ENCODE measurements at regions not wholly inside any gene's neighbourhood (a gene's known extent, or its start where the extent isn't known, plus 50 kb on each side); places are given as distances from the start of the nearest gene placed in this dataset.

- Histone ChIP-seq H3K4me3 (ENCODE audit: low read length) (no peak overlapping the region), H3K4me2 (ENCODE audit: low read depth, low read length) (no peak overlapping the region), H3K9ac (ENCODE audit: low read length) (no peak overlapping the region), H3F3A (ENCODE audit: insufficient read depth, low read length) (no peaks in the 10 kb centered on the region), H3K27me3 (replicated peaks; ENCODE audit: insufficient read depth, low read length) (no peaks in the 10 kb centered on the region), H3K79me2 (ENCODE audit: low read length) (no peaks in the 10 kb centered on the region), H3K27ac (ENCODE audit: low read length) (no peak overlapping the region), H4K20me1 (ENCODE audit: insufficient read depth, low read length) (no peaks in the 10 kb centered on the region), H2AFZ (ENCODE audit: low read length) (no peak overlapping the region), H3K9me2 (replicated peaks; ENCODE audit: insufficient read depth, low read length) (no peaks in the 10 kb centered on the region), H3K9me3 (replicated peaks; ENCODE audit: insufficient read depth, low read length) (no peaks in the 10 kb centered on the region), H3K4me1 (ENCODE audit: low read length) (no peaks in the 10 kb centered on the region), H3K36me3 (replicated peaks; ENCODE audit: insufficient read depth, low read length) (no peaks in the 10 kb centered on the region)
- TF ChIP-seq CTCF (IDR thresholded peaks at IDR 0.05; ENCODE audit: low read length) (no peak), EZH2phosphoT487 (IDR thresholded peaks at IDR 0.05; ENCODE audit: low read length) (no peak), EZH2 (optimal IDR thresholded peaks at IDR 0.05; ENCODE audit: low read depth, low read length) (no peak)
- no peak for DNase-seq
Observed at GRCh38 chr4:180557950-180558349, 1685.3 kb upstream of the TENM3 start.

DNA sequence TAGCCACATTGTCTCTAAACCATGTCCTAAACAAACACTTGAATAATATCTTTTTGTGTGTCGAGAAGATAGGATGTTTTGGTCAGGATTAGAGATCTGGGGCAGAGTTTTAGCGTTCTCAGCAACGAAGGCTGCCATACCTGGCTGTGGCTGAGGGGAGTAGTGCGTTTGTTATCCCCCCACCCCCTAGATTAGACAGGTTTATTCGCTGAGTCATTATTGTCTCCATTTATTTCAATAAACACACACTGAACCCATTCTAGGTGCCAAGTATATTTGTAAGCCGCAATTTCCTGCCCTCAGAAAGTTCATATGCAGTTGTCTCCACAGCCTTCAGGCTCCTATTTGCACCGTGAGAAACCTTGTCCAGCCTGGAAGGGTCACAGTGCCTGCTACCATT lies 1684.8 kb upstream of the TENM3 start:
- Histone ChIP-seq H3F3A (ENCODE audit: insufficient read depth, low read length) (no peaks in the 10 kb centered on the region), H3K9me3 (replicated peaks; ENCODE audit: insufficient read depth, low read length) (no peaks in the 10 kb centered on the region), H3K27me3 (replicated peaks; ENCODE audit: insufficient read depth, low read length) (no peaks in the 10 kb centered on the region), H3K4me2 (ENCODE audit: low read depth, low read length) (no peak overlapping the region), H3K36me3 (replicated peaks; ENCODE audit: insufficient read depth, low read length) (no peaks in the 10 kb centered on the region), H3K4me3 (ENCODE audit: low read length) (no peak overlapping the region), H3K27ac (ENCODE audit: low read length) (no peak overlapping the region), H4K20me1 (ENCODE audit: insufficient read depth, low read length) (no peaks in the 10 kb centered on the region), H3K4me1 (ENCODE audit: low read length) (no peaks in the 10 kb centered on the region), H3K9me2 (replicated peaks; ENCODE audit: insufficient read depth, low read length) (no peaks in the 10 kb centered on the region), H2AFZ (ENCODE audit: low read length) (no peak overlapping the region), H3K9ac (ENCODE audit: low read length) (no peak overlapping the region), H3K79me2 (ENCODE audit: low read length) (no peaks in the 10 kb centered on the region)
- TF ChIP-seq EZH2 (optimal IDR thresholded peaks at IDR 0.05; ENCODE audit: low read depth, low read length): no peak
- TF ChIP-seq CTCF (IDR thresholded peaks at IDR 0.05; ENCODE audit: low read length): no peak
- TF ChIP-seq EZH2phosphoT487 (IDR thresholded peaks at IDR 0.05; ENCODE audit: low read length): no peak
- no peak for DNase-seq

- no peak for TF ChIP-seq CTCF (IDR thresholded peaks at IDR 0.05; ENCODE audit: low read length)
- Histone ChIP-seq H3F3A (ENCODE audit: insufficient read depth, low read length) (no peaks in the 10 kb centered on the region), H3K79me2 (ENCODE audit: low read length) (no peaks in the 10 kb centered on the region), H3K27ac (ENCODE audit: low read length) (no peak overlapping the region), H3K4me1 (ENCODE audit: low read length) (no peaks in the 10 kb centered on the region), H3K4me3 (ENCODE audit: low read length) (no peak overlapping the region), H4K20me1 (ENCODE audit: insufficient read depth, low read length) (no peaks in the 10 kb centered on the region), H3K36me3 (replicated peaks; ENCODE audit: insufficient read depth, low read length) (no peaks in the 10 kb centered on the region), H3K9me2 (replicated peaks; ENCODE audit: insufficient read depth, low read length) (no peaks in the 10 kb centered on the region), H3K9me3 (replicated peaks; ENCODE audit: insufficient read depth, low read length) (no peaks in the 10 kb centered on the region), H3K27me3 (replicated peaks; ENCODE audit: insufficient read depth, low read length) (no peaks in the 10 kb centered on the region), H3K4me2 (ENCODE audit: low read depth, low read length) (no peak overlapping the region), H3K9ac (ENCODE audit: low read length) (no peak overlapping the region), H2AFZ (ENCODE audit: low read length) (no peak overlapping the region)
- no peak for DNase-seq
Observed at GRCh38 chr4:180560896-180561295, 1682.3 kb upstream of the TENM3 start.

DNA sequence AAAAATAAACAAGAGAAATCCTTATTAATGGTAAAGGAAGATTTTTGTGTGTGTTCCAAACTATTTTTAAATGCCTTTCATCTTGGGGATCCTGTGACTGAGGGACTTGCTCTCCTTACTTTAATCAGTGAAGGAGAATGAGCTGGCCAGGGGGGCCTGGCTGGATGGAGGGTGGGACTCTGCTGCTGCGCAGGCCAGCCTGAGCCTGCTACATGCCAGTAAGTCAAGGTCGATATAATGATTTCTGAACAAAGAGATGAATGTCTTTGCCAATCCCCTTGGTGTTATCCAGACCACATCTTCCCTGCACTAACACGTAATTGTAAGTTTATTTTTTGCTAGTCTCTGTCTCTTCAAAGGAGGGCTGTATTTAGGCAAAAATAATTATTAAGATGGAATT lies 1679.2 kb upstream of the TENM3 start:
- H3K9ac ChIP-seq (ENCODE audit: low read length): no peak overlapping the region
- H3K27me3 ChIP-seq (replicated peaks; ENCODE audit: insufficient read depth, low read length): no peaks in the 10 kb centered on the region
- H3K9me2 ChIP-seq (replicated peaks; ENCODE audit: insufficient read depth, low read length): no peaks in the 10 kb centered on the region
- no peak for DNase-seq
- H2AFZ ChIP-seq (ENCODE audit: low read length): no peak overlapping the region
- TF ChIP-seq CTCF (IDR thresholded peaks at IDR 0.05; ENCODE audit: low read length) (no peak), EZH2 (optimal IDR thresholded peaks at IDR 0.05; ENCODE audit: low read depth, low read length) (no peak), EZH2phosphoT487 (IDR thresholded peaks at IDR 0.05; ENCODE audit: low read length) (no peak)
- no peaks in the 10 kb centered on the region for H3K9me3 ChIP-seq (replicated peaks; ENCODE audit: insufficient read depth, low read length)
- no peak overlapping the region for H3K27ac ChIP-seq (ENCODE audit: low read length)
- H3K79me2 ChIP-seq (ENCODE audit: low read length): no peaks in the 10 kb centered on the region
- H3K4me2 ChIP-seq (ENCODE audit: low read depth, low read length): no peak overlapping the region
- H3F3A ChIP-seq (ENCODE audit: insufficient read depth, low read length): no peaks in the 10 kb centered on the region
- no peaks in the 10 kb centered on the region for H4K20me1 ChIP-seq (ENCODE audit: insufficient read depth, low read length)
- H3K4me3 ChIP-seq (ENCODE audit: low read length): no peak overlapping the region
- no peaks in the 10 kb centered on the region for H3K36me3 ChIP-seq (replicated peaks; ENCODE audit: insufficient read depth, low read length)
- H3K4me1 ChIP-seq (ENCODE audit: low read length): no peaks in the 10 kb centered on the region

Data from MM.1S (cell line).